HG03060 (cell line): ENCODE measurements at regions not wholly inside any gene's neighbourhood (a gene's known extent, or its start where the extent isn't known, plus 50 kb on each side); places are given as distances from the start of the nearest gene placed in this dataset.

ENCODE experiments used
- ATAC-seq: cut with Tn5 transposase; IDR thresholded peaks from one replicate; pipeline ENCODE4 v1.9.1; 2021; ENCODE audit warnings: low read depth, moderate number of reproducible peaks; ENCODE audit not compliant: unreplicated experiment

- ATAC-seq, result no peak
Observed at GRCh38 chr9:81141961-81142360, 547.4 kb downstream of the TLE1 start.

GRCh38 chr9:81137976-81138568, 551.3 kb downstream of the TLE1 start:
- no peak for ATAC-seq

DNA sequence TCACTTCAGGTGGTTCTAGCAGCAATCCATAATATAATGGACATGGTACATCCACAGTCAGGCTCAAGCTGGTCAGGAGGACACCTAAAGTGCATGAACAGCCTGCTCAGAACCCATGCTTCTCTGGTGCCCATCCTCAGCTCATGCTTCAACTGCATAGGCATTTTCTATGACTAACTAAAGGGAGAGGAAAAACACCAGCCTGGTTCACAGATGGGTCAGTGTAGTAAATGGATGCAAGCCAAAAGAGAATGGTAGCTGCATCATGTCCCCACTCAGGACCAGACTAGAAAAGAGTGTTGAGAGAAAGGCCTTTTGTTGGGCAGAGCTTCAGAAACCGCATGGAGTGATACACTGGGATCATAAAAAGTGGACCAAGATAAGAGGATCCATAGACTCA, 556.6 kb downstream of the TLE1 start:
- ATAC-seq, result no peak

- no peak for ATAC-seq
Observed at GRCh38 chr9:81132318-81132717, 557.0 kb downstream of the TLE1 start.

GRCh38 chr9:81128701-81129100, 560.6 kb downstream of the TLE1 start:
- ATAC-seq, result no peak

DNA sequence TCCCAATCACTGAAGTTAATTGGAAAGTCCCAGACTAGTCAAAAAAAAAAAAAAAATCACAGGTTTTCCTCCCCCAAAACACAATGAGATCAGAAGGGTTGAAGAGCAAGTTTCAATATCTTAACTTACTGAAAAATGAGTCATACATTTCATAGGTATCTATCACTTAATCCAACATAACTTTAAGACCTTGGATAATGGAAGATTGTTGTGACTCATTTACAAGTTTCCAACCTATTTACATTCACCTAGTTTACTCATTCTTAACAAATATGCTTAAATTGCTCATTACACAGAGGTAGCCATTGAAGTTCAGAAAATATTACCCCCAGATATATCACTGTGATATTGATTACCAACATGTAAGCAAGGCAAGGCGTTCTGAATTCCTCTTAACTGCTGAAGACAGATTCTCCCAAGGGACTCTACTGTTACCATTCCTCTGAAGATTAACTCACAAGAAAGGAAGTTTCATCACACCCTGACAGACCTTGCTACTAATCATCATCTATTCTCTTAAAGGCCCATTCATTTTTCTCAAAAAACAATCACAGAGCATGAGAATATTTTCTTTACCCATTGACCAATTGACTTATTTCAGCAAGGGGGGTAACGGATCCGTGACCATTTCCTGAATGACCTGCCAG, 563.8 kb downstream of the TLE1 start:
- ATAC-seq, result no peak

DNA sequence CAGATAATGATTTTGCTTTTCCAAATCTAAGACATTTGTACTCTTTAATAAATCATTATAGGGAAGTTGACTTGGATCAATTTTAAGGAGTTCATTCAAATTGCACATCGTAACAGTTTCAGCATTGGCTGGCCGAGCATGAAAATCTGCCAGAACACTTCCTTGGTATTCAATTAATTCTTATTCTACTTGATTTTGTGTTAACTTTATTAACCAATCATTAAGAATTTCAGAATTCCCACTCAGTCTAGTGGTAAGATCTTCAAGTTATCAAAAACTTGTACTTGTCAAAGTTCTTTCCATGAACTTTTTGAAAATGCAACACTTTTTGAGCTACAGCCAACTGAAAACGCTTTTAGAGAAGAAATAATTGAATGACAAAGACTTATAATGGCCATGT, 565.8 kb downstream of the TLE1 start:
- ATAC-seq, result no peak

DNA sequence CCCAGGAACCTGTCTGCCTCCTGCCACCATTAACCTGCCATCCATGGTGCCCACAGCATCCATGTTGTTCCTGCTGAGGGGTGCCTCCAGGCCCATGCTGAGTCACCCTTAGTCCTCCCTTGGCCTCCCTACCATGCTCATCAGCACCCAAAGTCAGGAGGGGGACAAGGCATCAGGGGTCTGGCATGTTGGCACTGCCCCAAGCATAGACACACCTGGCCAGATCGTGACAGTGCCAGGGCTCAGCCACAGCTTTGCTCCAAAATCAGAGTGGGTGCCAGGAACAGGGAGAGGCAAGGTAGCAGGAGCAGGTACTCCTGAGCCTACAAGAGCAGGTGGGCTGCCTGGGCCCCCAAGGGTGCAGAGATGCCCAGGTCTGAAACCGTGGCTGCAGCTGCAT, 566.6 kb downstream of the TLE1 start:
- ATAC-seq, result no peak

- no peak for ATAC-seq
Observed at GRCh38 chr9:81119591-81119990, 569.8 kb downstream of the TLE1 start.

DNA sequence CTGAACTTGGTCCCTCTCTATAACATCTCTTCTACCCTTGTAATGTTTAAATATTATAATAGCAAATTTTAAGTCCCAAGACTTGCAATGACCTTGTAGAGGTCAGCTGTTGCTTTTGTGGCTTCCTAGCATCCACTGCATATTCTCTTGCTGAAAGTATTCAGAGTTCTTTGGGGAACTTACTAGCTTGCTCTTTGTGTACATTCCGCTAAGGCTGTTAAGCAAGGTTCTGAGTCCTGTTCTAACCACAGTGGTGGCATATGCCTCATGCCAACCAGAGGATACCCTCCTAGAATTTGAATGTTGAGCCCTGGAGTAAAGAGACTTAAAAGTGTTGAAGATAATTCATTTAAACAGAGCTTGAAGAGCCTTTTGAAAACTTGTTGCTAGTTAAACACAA, 570.9 kb downstream of the TLE1 start:
- no peak for ATAC-seq

DNA sequence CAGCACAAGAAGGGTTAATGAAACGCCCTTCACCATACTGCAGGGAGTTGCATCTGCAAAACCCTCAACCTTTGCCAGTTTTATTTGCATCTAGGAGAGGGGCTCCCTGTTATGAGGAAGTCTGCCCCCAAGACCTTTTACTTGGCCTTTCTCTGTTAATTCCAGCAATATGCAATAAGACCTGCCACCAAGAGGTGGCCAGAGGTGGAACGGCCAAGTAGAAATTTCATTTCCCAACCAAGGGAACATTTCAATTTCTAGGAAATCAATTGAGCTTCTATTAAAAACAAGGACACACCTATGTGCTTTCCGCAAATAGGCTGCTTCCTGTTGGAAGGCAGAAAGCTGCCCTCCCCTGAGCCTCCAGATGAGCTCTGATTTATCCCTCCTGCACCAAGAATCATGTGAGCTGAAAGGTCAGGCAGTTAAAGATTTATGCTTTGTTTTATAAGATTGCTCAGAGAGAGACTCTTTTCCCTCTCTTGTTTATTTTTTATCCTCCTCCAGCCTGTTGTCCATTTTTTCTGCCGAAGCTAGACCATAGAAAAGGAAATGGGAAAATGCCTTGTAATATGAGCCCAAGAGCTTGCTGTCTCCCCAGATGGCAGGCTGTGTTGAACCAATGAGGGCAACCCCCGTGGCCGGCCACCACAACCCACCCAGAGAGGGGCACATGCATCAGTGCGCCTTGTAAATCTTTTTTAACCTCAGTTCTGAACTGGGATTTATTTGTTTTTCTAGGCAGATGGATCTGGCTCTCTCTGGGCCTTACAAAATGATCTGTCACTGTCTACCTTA, 572.8 kb downstream of the TLE1 start:
- ATAC-seq, result no peak

GRCh38 chr9:81113453-81114124, 575.8 kb downstream of the TLE1 start:
- peak; percentile 38 for ATAC-seq

GRCh38 chr9:81112627-81113452, 576.5 kb downstream of the TLE1 start:
- ATAC-seq, result no peak

GRCh38 chr9:81108821-81109220, 580.5 kb downstream of the TLE1 start:
- no peak for ATAC-seq

GRCh38 chr9:81108391-81108790, 581.0 kb downstream of the TLE1 start:
- no peak for ATAC-seq

GRCh38 chr9:81103597-81104471, 585.5 kb downstream of the TLE1 start:
- no peak for ATAC-seq

DNA sequence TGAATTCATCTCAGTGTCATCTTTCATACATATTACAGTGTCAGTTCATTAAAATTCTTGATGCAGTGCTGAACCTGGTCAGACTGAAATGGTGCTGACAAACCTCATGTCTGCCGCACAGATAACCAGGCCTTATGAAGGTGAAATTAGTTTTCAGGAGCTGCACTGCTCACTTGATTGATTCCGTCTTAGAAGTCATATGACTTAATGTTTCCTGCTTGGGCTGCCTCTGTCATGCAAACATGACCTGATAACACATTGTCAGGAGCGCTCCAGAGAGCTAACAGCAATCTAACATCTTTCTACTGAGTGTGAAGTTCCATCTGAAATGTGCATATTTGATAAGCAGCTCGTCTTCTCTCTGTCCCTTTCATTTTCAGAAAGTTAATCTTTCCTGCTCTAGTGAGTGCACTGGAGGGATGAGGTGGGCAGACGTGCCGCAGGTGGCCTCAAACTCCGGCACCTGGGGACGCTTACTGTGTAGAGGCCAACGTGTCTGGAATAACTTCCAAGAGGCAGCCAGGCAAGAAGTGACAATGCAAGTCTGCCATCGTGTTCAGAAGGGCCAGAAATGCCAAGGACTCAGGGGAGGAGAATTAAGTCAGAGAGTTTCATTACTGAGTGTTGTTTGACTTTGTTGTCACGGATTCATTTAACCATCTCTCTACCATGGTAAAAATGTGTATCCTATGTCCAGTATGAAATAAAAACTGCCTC, 592.1 kb downstream of the TLE1 start:
- ATAC-seq, result no peak

- no peak for ATAC-seq
Observed at GRCh38 chr9:81096625-81097024, 592.7 kb downstream of the TLE1 start.

DNA sequence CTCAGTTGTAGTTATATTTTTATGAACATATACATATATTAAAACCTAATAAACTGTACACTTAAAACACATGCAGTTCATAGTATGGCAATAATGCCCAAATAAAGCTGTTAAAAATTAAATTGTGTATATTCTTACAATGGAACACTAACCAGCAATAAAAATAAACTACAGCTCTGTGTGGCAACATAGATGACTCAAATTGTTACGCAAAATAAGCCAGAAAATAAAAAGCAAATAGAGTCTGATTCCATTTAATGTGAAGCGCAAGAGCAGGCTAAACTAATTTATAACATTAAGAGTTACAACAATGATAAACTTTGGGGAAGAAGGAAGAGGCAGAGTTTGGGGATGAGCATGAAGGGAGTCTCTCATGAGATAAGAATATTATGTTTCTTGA, 597.3 kb downstream of the TLE1 start:
- ATAC-seq, result no peak
